A673 (cell line): ENCODE measurements at regions not wholly inside any gene's neighbourhood (a gene's known extent, or its start where the extent isn't known, plus 50 kb on each side); places are given as distances from the start of the nearest gene placed in this dataset.

Source experiments
- EZH2 ChIP-seq: fragments of 200-600 bp; sonication (generic); IDR thresholded peaks from 2 replicates; pipeline ENCODE4 v1.6.1; 2017; ENCODE audit warnings: borderline replicate concordance, low read depth, mild to moderate bottlenecking, mixed read lengths, antibody characterized with exemption, low read length; ENCODE audit not compliant: poor library complexity, severe bottlenecking
- TF ChIP-seq, protein P1 (sequence below): fragments of 300-800, 200-600 bp; sonication (generic); conservative IDR thresholded peaks from 2 replicates; pipeline ENCODE4 v1.5.1; 2017; ENCODE audit warnings: low read depth, mild to moderate bottlenecking, antibody characterized with exemption, low read length, moderate library complexity, mixed read lengths

- TF ChIP-seq, protein P1, sequence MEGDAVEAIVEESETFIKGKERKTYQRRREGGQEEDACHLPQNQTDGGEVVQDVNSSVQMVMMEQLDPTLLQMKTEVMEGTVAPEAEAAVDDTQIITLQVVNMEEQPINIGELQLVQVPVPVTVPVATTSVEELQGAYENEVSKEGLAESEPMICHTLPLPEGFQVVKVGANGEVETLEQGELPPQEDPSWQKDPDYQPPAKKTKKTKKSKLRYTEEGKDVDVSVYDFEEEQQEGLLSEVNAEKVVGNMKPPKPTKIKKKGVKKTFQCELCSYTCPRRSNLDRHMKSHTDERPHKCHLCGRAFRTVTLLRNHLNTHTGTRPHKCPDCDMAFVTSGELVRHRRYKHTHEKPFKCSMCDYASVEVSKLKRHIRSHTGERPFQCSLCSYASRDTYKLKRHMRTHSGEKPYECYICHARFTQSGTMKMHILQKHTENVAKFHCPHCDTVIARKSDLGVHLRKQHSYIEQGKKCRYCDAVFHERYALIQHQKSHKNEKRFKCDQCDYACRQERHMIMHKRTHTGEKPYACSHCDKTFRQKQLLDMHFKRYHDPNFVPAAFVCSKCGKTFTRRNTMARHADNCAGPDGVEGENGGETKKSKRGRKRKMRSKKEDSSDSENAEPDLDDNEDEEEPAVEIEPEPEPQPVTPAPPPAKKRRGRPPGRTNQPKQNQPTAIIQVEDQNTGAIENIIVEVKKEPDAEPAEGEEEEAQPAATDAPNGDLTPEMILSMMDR = no peak
- TF ChIP-seq EZH2 = no peak
Observed at GRCh38 chr9:88736136-88736637, 201.2 kb downstream of the NXNL2 start.
